GM10248 (cell line): ENCODE measurements at regions not wholly inside any gene's neighbourhood (a gene's known extent, or its start where the extent isn't known, plus 50 kb on each side); places are given as distances from the start of the nearest gene placed in this dataset.

Experiments
- CTCF ChIA-PET: fragments of 300-600 bp; sonication (Branson Sonifier 250); formaldehyde crosslinking; extraction: SDS; loops from one replicate; lab custom pipeline; 2021; ENCODE audit warnings: antibody characterized with exemption; lab: Yijun Ruan, JAX
- POLR2A ChIA-PET: fragments of 350-650 bp; sonication (Branson Sonifier 250); formaldehyde crosslinking; extraction: SDS; loops from one replicate; lab custom pipeline; 2020; ENCODE audit warnings: antibody characterized with exemption; lab: Yijun Ruan, JAX
- DNase-seq: peaks from one replicate; pipeline ENCODE4 v3.0.0; 2012; ENCODE audit errors: extremely low spot score
- TF ChIP-seq, protein P1 (sequence below): IDR thresholded peaks from 2 replicates; pipeline ENCODE4 v1.5.1; 2012; ENCODE audit warnings: mild to moderate bottlenecking, low read depth; ENCODE audit errors: extremely low read depth, missing control alignments, control extremely low read depth

DNA sequence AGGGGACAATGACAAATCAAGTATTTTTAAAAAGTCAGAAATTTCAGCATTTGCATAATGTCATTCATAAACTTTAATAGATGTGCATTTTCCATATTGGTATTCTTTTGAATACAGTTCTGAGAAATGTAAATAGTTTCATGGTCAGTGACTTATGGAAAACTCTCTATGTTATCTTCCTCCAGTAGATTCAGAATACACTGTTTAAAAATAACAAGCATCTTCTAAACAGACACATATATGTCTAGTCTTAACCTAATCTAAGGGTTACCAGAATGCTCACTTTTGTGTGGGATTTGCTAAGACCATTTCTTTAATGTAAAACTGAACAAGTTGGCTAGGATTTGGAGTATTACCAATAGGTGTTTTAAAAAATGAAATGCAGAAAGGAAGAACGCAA is 119.8 kb upstream of the SGCG start:
- ChIA-PET POLR2A (no interaction called here), CTCF (no interaction called here)
- no peak for DNase-seq
- TF ChIP-seq, protein P1, sequence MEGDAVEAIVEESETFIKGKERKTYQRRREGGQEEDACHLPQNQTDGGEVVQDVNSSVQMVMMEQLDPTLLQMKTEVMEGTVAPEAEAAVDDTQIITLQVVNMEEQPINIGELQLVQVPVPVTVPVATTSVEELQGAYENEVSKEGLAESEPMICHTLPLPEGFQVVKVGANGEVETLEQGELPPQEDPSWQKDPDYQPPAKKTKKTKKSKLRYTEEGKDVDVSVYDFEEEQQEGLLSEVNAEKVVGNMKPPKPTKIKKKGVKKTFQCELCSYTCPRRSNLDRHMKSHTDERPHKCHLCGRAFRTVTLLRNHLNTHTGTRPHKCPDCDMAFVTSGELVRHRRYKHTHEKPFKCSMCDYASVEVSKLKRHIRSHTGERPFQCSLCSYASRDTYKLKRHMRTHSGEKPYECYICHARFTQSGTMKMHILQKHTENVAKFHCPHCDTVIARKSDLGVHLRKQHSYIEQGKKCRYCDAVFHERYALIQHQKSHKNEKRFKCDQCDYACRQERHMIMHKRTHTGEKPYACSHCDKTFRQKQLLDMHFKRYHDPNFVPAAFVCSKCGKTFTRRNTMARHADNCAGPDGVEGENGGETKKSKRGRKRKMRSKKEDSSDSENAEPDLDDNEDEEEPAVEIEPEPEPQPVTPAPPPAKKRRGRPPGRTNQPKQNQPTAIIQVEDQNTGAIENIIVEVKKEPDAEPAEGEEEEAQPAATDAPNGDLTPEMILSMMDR = no peak

- TF ChIP-seq, protein P1 = no peak
- CTCF ChIA-PET = no interaction called here
- POLR2A ChIA-PET = no interaction called here
- no peak for DNase-seq
These were observed 113.7 kb upstream of the SGCG start for GRCh38 chr13:23067129-23067528.

GRCh38 chr13:23069566-23069965 is 111.2 kb upstream of the SGCG start:
- TF ChIP-seq, protein P1 = no peak
- DNase-seq = no peak
- ChIA-PET CTCF (no interaction called here), POLR2A (no interaction called here)

GRCh38 chr13:23074075-23074828 is 106.5 kb upstream of the SGCG start:
- ChIA-PET POLR2A (no interaction called here), CTCF (interaction anchor here (1.1 to 4.6 kb wide), 3 partner anchors 11 to 273 kb away, joined by 3 to 15 read pairs (median 3); no protein-coding TSS in a partner anchor)
- TF ChIP-seq, protein P1 = no peak
- no peak for DNase-seq

DNA sequence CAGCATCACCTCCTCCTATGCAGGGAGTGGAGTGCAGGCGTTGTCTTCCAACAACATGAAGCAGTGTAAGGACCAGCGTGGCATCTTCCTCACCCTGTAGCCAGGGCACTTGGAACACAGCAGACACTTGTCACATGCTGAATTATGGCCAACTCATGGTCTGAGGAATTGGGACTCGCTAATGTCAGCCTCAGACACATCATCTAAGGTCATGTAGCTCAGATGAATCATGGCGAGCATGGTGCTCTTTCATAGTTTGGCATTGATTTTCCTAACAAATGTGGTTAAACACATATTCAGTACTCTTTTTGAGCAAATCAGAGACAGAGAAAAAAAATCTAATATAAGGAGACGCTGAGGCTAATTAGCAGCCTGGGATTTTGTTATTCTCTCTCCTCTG is 99.6 kb upstream of the SGCG start:
- TF ChIP-seq, protein P1 = no peak
- POLR2A ChIA-PET = no interaction called here
- no peak for DNase-seq
- CTCF ChIA-PET = no interaction called here

GRCh38 chr13:23081901-23082300 is 98.9 kb upstream of the SGCG start:
- no peak for DNase-seq
- CTCF ChIA-PET = no interaction called here
- POLR2A ChIA-PET = no interaction called here
- TF ChIP-seq, protein P1 = no peak
